Neuronal stem cell (in vitro differentiated cells): ENCODE measurements at regions not wholly inside any gene's neighbourhood (a gene's known extent, or its start where the extent isn't known, plus 50 kb on each side); places are given as distances from the start of the nearest gene placed in this dataset.
A peak's percentile ranks its signal among the peaks of the same experiment; 100 is the strongest.

Experiments used
- DNase-seq: peaks from one replicate; pipeline ENCODE4 v3.0.0-alpha.2; 2013; ENCODE audit warnings: low spot score
- H2AFZ ChIP-seq: one replicate; pipeline ENCODE4 v1.6.1; 2013; ENCODE audit warnings: mild to moderate bottlenecking, low read length, inconsistent platforms
- H2AK5ac ChIP-seq: 2 replicates; pipeline ENCODE4 v1.6.1; 2013; ENCODE audit warnings: low read depth, mild to moderate bottlenecking, inconsistent platforms, low read length, moderate library complexity, mixed read lengths
- H2BK120ac ChIP-seq: 2 replicates; pipeline ENCODE4 v1.6.1; 2013; ENCODE audit warnings: low read depth, mild to moderate bottlenecking, inconsistent platforms, low read length, moderate library complexity, mixed read lengths
- H2BK12ac ChIP-seq: one replicate; pipeline ENCODE4 v1.6.1; 2013; ENCODE audit warnings: low read length, inconsistent platforms
- H2BK15ac ChIP-seq: 2 replicates; pipeline ENCODE4 v1.6.1; 2013; ENCODE audit warnings: mild to moderate bottlenecking, low read length, inconsistent platforms, mixed read lengths
- H2BK5ac ChIP-seq: one replicate; pipeline ENCODE4 v1.6.1; 2013; ENCODE audit warnings: inconsistent platforms, mild to moderate bottlenecking, low read length, moderate library complexity
- H3K14ac ChIP-seq: one replicate; pipeline ENCODE4 v1.6.1; 2013; ENCODE audit warnings: low read length, inconsistent platforms
- H3K18ac ChIP-seq: 2 replicates; pipeline ENCODE4 v1.6.1; 2013; ENCODE audit warnings: low read length, inconsistent platforms
- H3K23ac ChIP-seq: 2 replicates; pipeline ENCODE4 v1.6.1; 2013; ENCODE audit warnings: low read depth, mild to moderate bottlenecking, mixed read lengths, low read length, inconsistent platforms; ENCODE audit not compliant: poor library complexity
- H3K27ac ChIP-seq: replicated peaks from 3 replicates; pipeline ENCODE4 v1.5.1; 2013; ENCODE audit warnings: low read length, inconsistent platforms
- H3K27me3 ChIP-seq, 3 experiments: 2 replicates each; pipeline ENCODE4 v1.6.1; 2013; ENCODE audit warnings: low read length in 3 of 3, mild to moderate bottlenecking in 2 of 3, inconsistent platforms in 1 of 3, low read depth in 1 of 3, mixed read lengths in 1 of 3, moderate library complexity in 1 of 3; ENCODE audit not compliant: control insufficient read depth in 3 of 3, insufficient read depth in 3 of 3
- H3K36me3 ChIP-seq, 2 donors: replicated peaks in 1 of 2; 2 replicates each; pipeline ENCODE4 v1.6.1; 2013; ENCODE audit warnings: low read length in 2 of 2; ENCODE audit not compliant: control insufficient read depth in 2 of 2, insufficient read depth in 2 of 2
- H3K4ac ChIP-seq: 2 replicates; pipeline ENCODE4 v1.6.1; 2013; ENCODE audit warnings: inconsistent platforms, mild to moderate bottlenecking, low read length, moderate library complexity
- H3K4me1 ChIP-seq, 2 donors: 1 replicate in 1 of 2; 2 replicates in 1 of 2; pipeline ENCODE4 v1.6.1; 2013; ENCODE audit warnings: low read length in 2 of 2, low read depth in 1 of 2; ENCODE audit not compliant: control insufficient read depth in 2 of 2, insufficient read depth in 1 of 2
- H3K4me2 ChIP-seq: one replicate; pipeline ENCODE4 v1.6.1; 2013; ENCODE audit warnings: mild to moderate bottlenecking, low read length, inconsistent platforms; ENCODE audit not compliant: insufficient read depth, poor library complexity, severe bottlenecking
- H3K4me3 ChIP-seq, 2 donors: 2 replicates each; pipeline ENCODE4 v1.5.1; 2013; ENCODE audit warnings: low read length in 2 of 2, mild to moderate bottlenecking in 2 of 2, inconsistent platforms in 1 of 2, moderate library complexity in 1 of 2
- H3K79me1 ChIP-seq: one replicate; pipeline ENCODE4 v1.6.1; 2013; ENCODE audit warnings: low read depth, mild to moderate bottlenecking, inconsistent platforms, low read length, moderate library complexity
- H3K9ac ChIP-seq: one replicate; pipeline ENCODE4 v1.6.1; 2013; ENCODE audit warnings: mild to moderate bottlenecking, low read depth, low read length, inconsistent platforms; ENCODE audit not compliant: poor library complexity
- H3K9me3 ChIP-seq, 2 donors: replicated peaks in 1 of 2; 2 replicates each; pipeline versions ENCODE3 to v1.6.1; 2013; ENCODE audit warnings: low read length in 2 of 2, mild to moderate bottlenecking in 2 of 2, inconsistent platforms in 1 of 2, low read depth in 1 of 2, mixed read lengths in 1 of 2, moderate library complexity in 1 of 2; ENCODE audit not compliant: control insufficient read depth in 2 of 2, insufficient read depth in 1 of 2
- H4K8ac ChIP-seq: one replicate; pipeline ENCODE4 v1.6.1; 2013; ENCODE audit warnings: low read depth, mild to moderate bottlenecking, inconsistent platforms, low read length, moderate library complexity
- H4K91ac ChIP-seq: one replicate; pipeline ENCODE4 v1.6.1; 2013; ENCODE audit warnings: low read length, low read depth, mild to moderate bottlenecking, inconsistent platforms; ENCODE audit not compliant: poor library complexity
- WGBS, 2 donors: extraction: QIAGEN DNeasy Blood & Tissue Kit; methylation state at CpG; one replicate each; pipeline ENCODE4 v1.1.7; 2013; ENCODE audit warnings: missing lambda C conversion rate in 2 of 2, mixed read lengths in 1 of 2; ENCODE audit not compliant: insufficient read length in 2 of 2, insufficient replicate concordance in 1 of 2; ENCODE audit errors: extremely low coverage in 2 of 2; 5-methylcytosine and 5-hydroxymethylcytosine counted together

DNA sequence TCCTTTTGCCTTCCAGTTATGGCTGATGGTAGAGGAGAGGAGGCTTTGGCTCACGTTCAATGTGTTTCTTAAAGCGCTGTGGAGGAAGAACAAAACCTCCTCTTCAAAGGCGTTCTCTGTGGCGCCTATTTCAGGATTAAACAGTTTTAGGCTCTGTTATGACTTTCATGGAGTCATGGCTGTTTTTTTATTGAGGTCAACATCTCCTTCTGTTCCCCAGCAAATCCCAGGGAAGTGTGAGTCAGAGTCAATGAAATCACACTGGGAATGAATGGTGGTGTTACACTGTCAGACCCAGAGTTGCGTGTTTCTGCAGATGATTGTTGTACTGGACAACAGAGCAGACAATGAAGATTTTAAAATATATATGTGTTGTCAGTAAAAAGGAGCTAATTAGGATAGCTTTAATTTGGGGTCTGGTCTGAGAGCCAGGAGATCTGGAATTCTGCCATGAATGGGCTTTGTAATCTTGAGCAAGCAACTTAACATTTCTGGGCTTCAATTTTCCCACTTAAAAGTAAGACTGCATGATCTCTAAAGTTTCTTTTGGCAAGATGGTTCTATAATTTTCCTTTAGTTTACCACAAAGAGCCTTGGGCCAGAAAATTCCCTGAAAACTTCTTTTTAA lies 240.7 kb downstream of the CSNK1G3 start:
- DNase-seq: no peak
- H4K8ac ChIP-seq: no peak overlapping the region

GRCh38 chr5:123751670-123752069 lies 239.7 kb downstream of the CSNK1G3 start:
- no CpG with 5 or more reads among the region's 3 CpGs for WGBS, 2 donors
- Histone ChIP-seq H3K9me3 (no peaks in the 10 kb centered on the region), H3K27ac (no peak overlapping the region)

More for the DNA sequence above, 240.7 kb downstream of the CSNK1G3 start:
- H2BK120ac ChIP-seq: no peak overlapping the region
- no peak overlapping the region for H4K91ac ChIP-seq
- no peak overlapping the region for H3K18ac ChIP-seq
- H2BK12ac ChIP-seq: no peak overlapping the region
- no peaks in the 10 kb centered on the region for H3K9me3 ChIP-seq
- H2BK15ac ChIP-seq: no peak overlapping the region
- H3K79me1 ChIP-seq: no peaks in the 10 kb centered on the region
- no peak overlapping the region for H3K14ac ChIP-seq
- H3K27me3 ChIP-seq: no peaks in the 10 kb centered on the region
- H3K23ac ChIP-seq: no peak overlapping the region
- H2BK5ac ChIP-seq: no peak overlapping the region
- no CpG with 5 or more reads among the region's 5 CpGs for WGBS, 2 donors
- H2AK5ac ChIP-seq: no peak overlapping the region
- H2AFZ ChIP-seq: peak overlapping the region; percentile 69
- H3K4ac ChIP-seq: no peak overlapping the region
- no peaks in the 10 kb centered on the region for H3K36me3 ChIP-seq
- no peak overlapping the region for H3K4me3 ChIP-seq
- H3K4me2 ChIP-seq: no peak overlapping the region
- no peak overlapping the region for H3K27ac ChIP-seq
- H3K9ac ChIP-seq: no peak overlapping the region
- peaks cover 6 to 25% of the 10 kb centered on the region in 2 donors for H3K4me1 ChIP-seq

GRCh38 chr5:123748239-123748638 lies 236.3 kb downstream of the CSNK1G3 start:
- H4K91ac ChIP-seq: no peak overlapping the region
- H3K18ac ChIP-seq: no peak overlapping the region
- H3K9ac ChIP-seq: no peak overlapping the region
- H3K9me3 ChIP-seq: no peaks in the 10 kb centered on the region
- no peaks in the 10 kb centered on the region for H3K36me3 ChIP-seq
- no peak overlapping the region for H3K23ac ChIP-seq
- no peak overlapping the region for H3K4ac ChIP-seq
- H3K4me2 ChIP-seq: no peak overlapping the region
- peaks cover 6 to 26% of the 10 kb centered on the region in 2 donors for H3K4me1 ChIP-seq
- H2AFZ ChIP-seq: no peak overlapping the region
- H3K4me3 ChIP-seq: no peak overlapping the region
- no peak overlapping the region for H2BK15ac ChIP-seq
- no peaks in the 10 kb centered on the region for H3K79me1 ChIP-seq
- H3K14ac ChIP-seq: no peak overlapping the region
- WGBS, 2 donors: no CpG with 5 or more reads among the region's 1 CpG
- H2BK120ac ChIP-seq: no peak overlapping the region
- no peak overlapping the region for H3K27ac ChIP-seq
- no peak overlapping the region for H2AK5ac ChIP-seq
- H2BK12ac ChIP-seq: no peak overlapping the region
- DNase-seq: no peak
- no peaks in the 10 kb centered on the region for H3K27me3 ChIP-seq
- H2BK5ac ChIP-seq: no peak overlapping the region
- H4K8ac ChIP-seq: no peak overlapping the region

More at GRCh38 chr5:123751670-123752069, 239.7 kb downstream of the CSNK1G3 start:
- Histone ChIP-seq H3K18ac (no peak overlapping the region), H3K36me3 (no peaks in the 10 kb centered on the region), H3K79me1 (no peaks in the 10 kb centered on the region), H2AK5ac (no peak overlapping the region), H4K91ac (no peak overlapping the region), H2BK12ac (no peak overlapping the region), H3K27me3 (no peaks in the 10 kb centered on the region), H2AFZ (no peak overlapping the region), H2BK15ac (no peak overlapping the region), H4K8ac (no peak overlapping the region), H3K4me3 (no peak overlapping the region), H2BK5ac (no peak overlapping the region), H3K14ac (no peak overlapping the region), H3K9ac (no peak overlapping the region), H2BK120ac (no peak overlapping the region), H3K23ac (no peak overlapping the region), H3K4me2 (no peak overlapping the region), H3K4ac (no peak overlapping the region), H3K4me1 (peaks cover 10 to 31% of the 10 kb centered on the region in 2 donors)
- no peak for DNase-seq

GRCh38 chr5:123746683-123747360 lies 234.8 kb downstream of the CSNK1G3 start:
- H4K91ac ChIP-seq: no peak overlapping the region
- H2BK120ac ChIP-seq: no peak overlapping the region
- H3K4me3 ChIP-seq: no peak overlapping the region
- H3K18ac ChIP-seq: no peak overlapping the region
- H3K4me2 ChIP-seq: no peak overlapping the region
- no peaks in the 10 kb centered on the region for H3K36me3 ChIP-seq
- H3K23ac ChIP-seq: no peak overlapping the region
- no peak overlapping the region for H3K4ac ChIP-seq
- H2AK5ac ChIP-seq: no peak overlapping the region
- H3K4me1 ChIP-seq: peaks cover 6 to 19% of the 10 kb centered on the region in 2 donors
- no peak for DNase-seq
- H2BK15ac ChIP-seq: no peak overlapping the region
- no peak overlapping the region for H3K27ac ChIP-seq
- no peak overlapping the region for H2BK5ac ChIP-seq
- no peak overlapping the region for H2BK12ac ChIP-seq
- H3K14ac ChIP-seq: no peak overlapping the region
- no CpG with 5 or more reads among the region's 3 CpGs for WGBS, 2 donors
- no peaks in the 10 kb centered on the region for H3K79me1 ChIP-seq
- no peak overlapping the region for H4K8ac ChIP-seq
- H3K27me3 ChIP-seq: no peaks in the 10 kb centered on the region
- H2AFZ ChIP-seq: peak overlapping the region; percentile 76
- no peak overlapping the region for H3K9ac ChIP-seq
- H3K9me3 ChIP-seq: no peaks in the 10 kb centered on the region
